Ovary (tissue), 3 donors: ENCODE measurements at regions not wholly inside any gene's neighbourhood (a gene's known extent, or its start where the extent isn't known, plus 50 kb on each side); places are given as distances from the start of the nearest gene placed in this dataset.

Source experiments
- EP300 ChIP-seq: sonication (generic); formaldehyde crosslinking; IDR thresholded peaks from one replicate; pipeline ENCODE4 v1.6.1; 2017; ENCODE audit warnings: antibody characterized with exemption
- POLR2A ChIP-seq: fragments of 450-650 bp; IDR thresholded peaks from one replicate; pipeline ENCODE4 v1.6.1; 2017; ENCODE audit warnings: antibody characterized with exemption, mild to moderate bottlenecking, moderate library complexity
- TF ChIP-seq, protein P1 (sequence below), 3 donors: fragments of 450-650 bp in 2 of 3; fragments of 200-600 bp in 1 of 3; IDR thresholded peaks; one replicate each; pipeline versions ENCODE4 v1.5.1 to v1.8.0; 2016 to 2022; ENCODE audit warnings: antibody characterized with exemption in 3 of 3, mild to moderate bottlenecking in 1 of 3
- donor health status: DM: no; HTN: no; CAD: no.

DNA sequence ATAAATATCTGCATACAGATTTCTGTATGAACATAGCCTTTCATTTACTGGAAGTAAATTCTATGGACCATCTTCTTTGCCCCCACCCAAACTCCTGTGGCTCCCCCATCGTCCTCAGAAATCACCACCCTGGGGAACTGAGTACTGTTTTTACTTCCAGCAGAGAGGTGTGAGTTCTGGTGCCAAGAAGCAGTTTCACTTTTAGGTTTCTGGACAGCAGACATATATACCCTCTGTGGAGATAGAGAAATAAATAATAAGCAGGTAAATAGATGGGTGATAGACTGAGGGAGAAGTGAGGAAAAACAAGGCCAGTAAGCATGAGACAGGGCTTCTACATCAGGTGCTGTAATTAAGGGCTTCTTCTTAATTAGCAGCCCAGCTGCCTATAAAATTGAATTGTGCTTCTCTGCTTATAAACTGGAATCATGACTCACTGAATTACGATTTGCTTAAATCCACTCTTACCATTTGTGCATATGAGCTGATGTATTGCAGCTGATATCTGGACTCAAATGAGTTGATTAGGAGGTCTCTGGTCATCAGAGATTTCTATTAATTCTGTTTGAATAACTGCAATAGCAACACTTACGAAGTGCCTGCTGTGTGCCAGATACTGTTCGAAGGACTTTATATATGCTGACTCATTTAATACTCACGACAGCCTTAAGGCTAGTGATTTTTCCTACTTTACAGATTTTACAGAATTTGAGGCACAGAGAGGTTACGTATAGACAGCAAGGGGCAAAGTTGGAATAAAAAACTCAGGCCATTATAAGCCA, 60.8 kb upstream of the DHX15 start:
- TF ChIP-seq, protein P1, sequence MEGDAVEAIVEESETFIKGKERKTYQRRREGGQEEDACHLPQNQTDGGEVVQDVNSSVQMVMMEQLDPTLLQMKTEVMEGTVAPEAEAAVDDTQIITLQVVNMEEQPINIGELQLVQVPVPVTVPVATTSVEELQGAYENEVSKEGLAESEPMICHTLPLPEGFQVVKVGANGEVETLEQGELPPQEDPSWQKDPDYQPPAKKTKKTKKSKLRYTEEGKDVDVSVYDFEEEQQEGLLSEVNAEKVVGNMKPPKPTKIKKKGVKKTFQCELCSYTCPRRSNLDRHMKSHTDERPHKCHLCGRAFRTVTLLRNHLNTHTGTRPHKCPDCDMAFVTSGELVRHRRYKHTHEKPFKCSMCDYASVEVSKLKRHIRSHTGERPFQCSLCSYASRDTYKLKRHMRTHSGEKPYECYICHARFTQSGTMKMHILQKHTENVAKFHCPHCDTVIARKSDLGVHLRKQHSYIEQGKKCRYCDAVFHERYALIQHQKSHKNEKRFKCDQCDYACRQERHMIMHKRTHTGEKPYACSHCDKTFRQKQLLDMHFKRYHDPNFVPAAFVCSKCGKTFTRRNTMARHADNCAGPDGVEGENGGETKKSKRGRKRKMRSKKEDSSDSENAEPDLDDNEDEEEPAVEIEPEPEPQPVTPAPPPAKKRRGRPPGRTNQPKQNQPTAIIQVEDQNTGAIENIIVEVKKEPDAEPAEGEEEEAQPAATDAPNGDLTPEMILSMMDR (IDR thresholded peaks at IDR 0.05), result no peak
- no peak for TF ChIP-seq POLR2A
- no peak for TF ChIP-seq EP300
